IMR-90 (cell line): ENCODE measurements at regions not wholly inside any gene's neighbourhood (a gene's known extent, or its start where the extent isn't known, plus 50 kb on each side); places are given as distances from the start of the nearest gene placed in this dataset.

ENCODE experiments used
- ATAC-seq: fragments of 200-7000 bp; cut with Tn5 transposase; 2 replicates; pipeline ENCODE4 v1.9.1; 2020; ENCODE audit warnings: low read depth, mild to moderate bottlenecking, moderate library complexity
- BruUV-seq: library from RNA; stranded (reverse); fragments of 400-500 nt; replicated peaks from 2 replicates; lab custom pipeline; 2021; lab: Mats Ljungman, UMichigan
- CTCF ChIA-PET: fragments of 300-600 bp; formaldehyde crosslinking; extraction: SDS; loops from one replicate; lab custom pipeline; 2021; ENCODE audit warnings: antibody characterized with exemption; lab: Yijun Ruan, JAX
- POLR2A ChIA-PET: fragments of 300-600 bp; sonication (Branson Sonifier 250); formaldehyde crosslinking; loops from one replicate; lab custom pipeline; 2022; ENCODE audit warnings: antibody characterized with exemption; ENCODE audit not compliant: unreplicated experiment; lab: Charles Lee
- DNase-seq: peaks from one replicate; pipeline ENCODE4 v3.0.0; 2013
- H2AFZ ChIP-seq: replicated peaks from 2 replicates; pipeline ENCODE3; 2013; ENCODE audit warnings: low read length, mild to moderate bottlenecking; ENCODE audit not compliant: poor library complexity
- H2AK5ac ChIP-seq: 2 replicates; pipeline ENCODE4 v1.6.1; 2013; ENCODE audit warnings: low read depth, low read length, inconsistent platforms
- H2AK9ac ChIP-seq: replicated peaks from 2 replicates; pipeline ENCODE3; 2013; ENCODE audit warnings: mild to moderate bottlenecking, low read depth, low read length, moderate library complexity; ENCODE audit not compliant: poor library complexity
- H2BK120ac ChIP-seq: 2 replicates; pipeline ENCODE4 v1.6.1; 2013; ENCODE audit warnings: low read depth, low read length, inconsistent platforms
- H2BK15ac ChIP-seq: 3 replicates; pipeline ENCODE4 v1.6.1; 2013; ENCODE audit warnings: low read depth, low read length, inconsistent platforms
- H2BK20ac ChIP-seq: 2 replicates; pipeline ENCODE4 v1.6.1; 2013; ENCODE audit warnings: low read depth, mild to moderate bottlenecking, inconsistent platforms, low read length, moderate library complexity
- H2BK5ac ChIP-seq: 2 replicates; pipeline ENCODE4 v1.6.1; 2013; ENCODE audit warnings: mild to moderate bottlenecking, low read depth, low read length, inconsistent platforms; ENCODE audit not compliant: poor library complexity, severe bottlenecking
- H3K14ac ChIP-seq: replicated peaks from 2 replicates; pipeline ENCODE4 v1.6.1; 2013; ENCODE audit warnings: low read depth, low read length, inconsistent platforms
- H3K18ac ChIP-seq: 2 replicates; pipeline ENCODE4 v1.6.1; 2013; ENCODE audit warnings: low read depth, low read length, control low read depth
- H3K23ac ChIP-seq: 2 replicates; pipeline ENCODE4 v1.6.1; 2013; ENCODE audit warnings: low read depth, low read length, inconsistent platforms
- H3K27ac ChIP-seq: 2 replicates; pipeline ENCODE4 v1.5.1; 2013; ENCODE audit warnings: mild to moderate bottlenecking, control low read depth, low read length; ENCODE audit not compliant: insufficient read depth
- H3K27me3 ChIP-seq: 2 replicates; pipeline ENCODE4 v1.6.1; 2013; ENCODE audit warnings: low read length; ENCODE audit not compliant: control insufficient read depth, insufficient read depth
- H3K36me3 ChIP-seq: 2 replicates; pipeline ENCODE4 v1.6.1; 2013; ENCODE audit warnings: low read length, mixed read lengths; ENCODE audit not compliant: control insufficient read depth, insufficient read depth
- H3K4ac ChIP-seq: 2 replicates; pipeline ENCODE4 v1.6.1; 2013; ENCODE audit warnings: low read depth, low read length, inconsistent platforms
- H3K4me1 ChIP-seq: 2 replicates; pipeline ENCODE4 v1.6.1; 2013; ENCODE audit warnings: low read length, mixed read lengths; ENCODE audit not compliant: control insufficient read depth, insufficient read depth
- H3K4me2 ChIP-seq: 2 replicates; pipeline ENCODE4 v1.6.1; 2013; ENCODE audit warnings: low read depth, mild to moderate bottlenecking, control low read depth, low read length, moderate library complexity
- H3K4me3 ChIP-seq: 2 replicates; pipeline ENCODE4 v1.5.1; 2013; ENCODE audit warnings: low read depth, mild to moderate bottlenecking, control low read depth, low read length, moderate library complexity; ENCODE audit not compliant: insufficient read depth
- H3K56ac ChIP-seq: 2 replicates; pipeline ENCODE4 v1.6.1; 2013; ENCODE audit warnings: low read length, inconsistent platforms; ENCODE audit not compliant: insufficient read depth; ENCODE audit errors: extremely low read depth
- H3K79me1 ChIP-seq, 2 experiments: 2 replicates each; pipeline ENCODE4 v1.6.1; 2013; ENCODE audit warnings: low read length in 2 of 2, inconsistent platforms in 1 of 2, low read depth in 1 of 2
- H3K9ac ChIP-seq: 2 replicates; pipeline ENCODE4 v1.6.1; 2013; ENCODE audit warnings: low read depth, low read length, control low read depth
- H3K9me1 ChIP-seq: 2 replicates; pipeline ENCODE4 v1.6.1; 2013; ENCODE audit warnings: low read length, inconsistent platforms; ENCODE audit not compliant: insufficient read depth
- H3K9me3 ChIP-seq: 2 replicates; pipeline ENCODE4 v1.6.1; 2013; ENCODE audit warnings: low read length; ENCODE audit not compliant: control insufficient read depth, insufficient read depth
- H4K20me1 ChIP-seq: 2 replicates; pipeline ENCODE4 v1.6.1; 2013; ENCODE audit warnings: low read length, inconsistent platforms; ENCODE audit not compliant: insufficient read depth
- H4K5ac ChIP-seq: 2 replicates; pipeline ENCODE4 v1.6.1; 2013; ENCODE audit warnings: mild to moderate bottlenecking, low read depth, low read length, control low read depth
- H4K8ac ChIP-seq, 2 experiments: 2 replicates each; pipeline ENCODE4 v1.6.1; 2013; ENCODE audit warnings: low read depth in 2 of 2, low read length in 2 of 2, control low read depth in 1 of 2, inconsistent platforms in 1 of 2
- H4K91ac ChIP-seq: 2 replicates; pipeline ENCODE4 v1.6.1; 2013; ENCODE audit warnings: low read depth, low read length, inconsistent platforms; ENCODE audit not compliant: insufficient read depth
- BHLHE40 ChIP-seq: fragments of 150-350 bp; IDR thresholded peaks from 2 replicates; pipeline ENCODE4 v1.6.1; 2016; ENCODE audit warnings: mild to moderate bottlenecking, low read depth, low read length
- CEBPB ChIP-seq: IDR thresholded peaks from 2 replicates; pipeline ENCODE4 v1.6.1; 2012; ENCODE audit warnings: low read depth, low read length, improper control_type of control experiment
- CHD1 ChIP-seq: IDR thresholded peaks from 2 replicates; pipeline ENCODE4 v1.6.1; 2012; ENCODE audit warnings: low read depth, low read length, improper control_type of control experiment
- CTCF ChIP-seq: conservative IDR thresholded peaks from 2 replicates; pipeline ENCODE4 v1.5.1; 2012; ENCODE audit warnings: mild to moderate bottlenecking, low read depth, low read length, improper control_type of control experiment
- ELK1 ChIP-seq: fragments of 150-350 bp; IDR thresholded peaks from 2 replicates; pipeline ENCODE4 v1.6.1; 2016; ENCODE audit warnings: low read depth, mild to moderate bottlenecking, low read length, moderate library complexity, borderline replicate concordance
- FOS ChIP-seq: fragments of 150-350 bp; IDR thresholded peaks from 2 replicates; pipeline ENCODE4 v1.6.1; 2016; ENCODE audit warnings: low read depth, low read length
- MAFK ChIP-seq: IDR thresholded peaks from 2 replicates; pipeline ENCODE4 v1.6.1; 2012; ENCODE audit warnings: low read depth, low read length, improper control_type of control experiment
- MAZ ChIP-seq: IDR thresholded peaks from 2 replicates; pipeline ENCODE4 v1.6.1; 2012; ENCODE audit warnings: low read depth, mild to moderate bottlenecking, low read length, improper control_type of control experiment, moderate library complexity, borderline replicate concordance
- MXI1 ChIP-seq: IDR thresholded peaks from 2 replicates; pipeline ENCODE4 v1.6.1; 2012; ENCODE audit warnings: low read depth, mild to moderate bottlenecking, low read length, moderate library complexity, borderline replicate concordance
- NFE2L2 ChIP-seq: fragments of 150-350 bp; IDR thresholded peaks from 2 replicates; pipeline ENCODE4 v1.6.1; 2016; ENCODE audit warnings: low read depth, mild to moderate bottlenecking, low read length
- POLR2A ChIP-seq: IDR thresholded peaks from 2 replicates; pipeline ENCODE4 v1.6.1; 2012; ENCODE audit warnings: mild to moderate bottlenecking, low read depth, low read length
- RAD21 ChIP-seq: IDR thresholded peaks from 2 replicates; pipeline ENCODE4 v1.6.1; 2012; ENCODE audit warnings: low read length, improper control_type of control experiment
- RCOR1 ChIP-seq: IDR thresholded peaks from 2 replicates; pipeline ENCODE4 v1.6.1; 2012; ENCODE audit warnings: mild to moderate bottlenecking, low read length, improper control_type of control experiment; ENCODE audit not compliant: insufficient replicate concordance
- RFX5 ChIP-seq: IDR thresholded peaks from 2 replicates; pipeline ENCODE4 v1.8.0; 2012; ENCODE audit warnings: low read depth, mild to moderate bottlenecking, low read length, moderate library complexity
- SMC3 ChIP-seq: fragments of 150-350 bp; IDR thresholded peaks from 2 replicates; pipeline ENCODE4 v1.6.1; 2016; ENCODE audit warnings: low read depth, mild to moderate bottlenecking, antibody characterized with exemption, low read length, moderate library complexity
- USF2 ChIP-seq: fragments of 150-350 bp; IDR thresholded peaks from 2 replicates; pipeline ENCODE4 v1.6.1; 2017; ENCODE audit warnings: mild to moderate bottlenecking, antibody characterized with exemption, low read length, low read depth
- WGBS, 2 experiments: methylation state at CpG; one replicate each; pipeline versions ENCODE4 v1.1.5 to v1.1.7; 2013; ENCODE audit warnings: missing lambda C conversion rate in 2 of 2; ENCODE audit not compliant: insufficient read length in 1 of 2; ENCODE audit errors: extremely low coverage in 2 of 2; 5-methylcytosine and 5-hydroxymethylcytosine counted together
- dilution Hi-C: fragments of 300-500 bp; cut with HindIII; formaldehyde crosslinking; loops from one replicate; pipeline ENCODE4 v1.14.3; 2018; ENCODE audit warnings: low sequenced_read_pairs; ENCODE audit not compliant: unreplicated experiment
- in situ Hi-C: fragments of 300-500 bp; cut with MboI; formaldehyde crosslinking; loops from 3 replicates; pipeline ENCODE4 v1.14.3; 2019; ENCODE audit warnings: low sequenced_read_pairs, inconsistent platforms, mixed read lengths
- intact Hi-C: fragments of 100-400 bp; cut with micrococcal nuclease; formaldehyde crosslinking; loops from 2 replicates; pipeline ENCODE4 v1.10.0; 2022

- no peak overlapping the region for H3K4me2 ChIP-seq
- H4K91ac ChIP-seq: no peak overlapping the region
- ChIA-PET CTCF (no interaction called here), POLR2A (no interaction called here)
- H3K9ac ChIP-seq: no peak overlapping the region
- no TSS peak for BruUV-seq
- H2BK15ac ChIP-seq: no peak overlapping the region
- H2AK5ac ChIP-seq: no peak overlapping the region
- no CpG with 5 or more reads among the region's 8 CpGs for WGBS, 2 experiments
- H4K8ac ChIP-seq: no peak overlapping the region
- no peak overlapping the region for H4K5ac ChIP-seq
- in situ Hi-C loops: no loop called here
- no peak for ATAC-seq
- H3K9me1 ChIP-seq: no peaks in the 10 kb centered on the region
- H3K79me1 ChIP-seq: no peaks in the 10 kb centered on the region
- no peaks in the 10 kb centered on the region for H3K36me3 ChIP-seq
- dilution Hi-C loops: no loop called here
- H2AK9ac ChIP-seq: no peak overlapping the region
- no peak overlapping the region for H3K4ac ChIP-seq
- intact Hi-C loops: no loop called here
- H3K4me1 ChIP-seq: no peaks in the 10 kb centered on the region
- no peak overlapping the region for H3K27ac ChIP-seq
- H3K27me3 ChIP-seq: no peaks in the 10 kb centered on the region
- no peak overlapping the region for H2BK5ac ChIP-seq
- H2AFZ ChIP-seq: no peak overlapping the region
- H3K14ac ChIP-seq: no peak overlapping the region
- peaks cover 62% of the 10 kb centered on the region for H3K9me3 ChIP-seq
- no peak overlapping the region for H2BK120ac ChIP-seq
- no peak overlapping the region for H3K4me3 ChIP-seq
- no peak overlapping the region for H2BK20ac ChIP-seq
- TF ChIP-seq FOS (no peak), SMC3 (no peak), RCOR1 (no peak), MAFK (no peak), RFX5 (no peak), NFE2L2 (no peak), RAD21 (no peak), ELK1 (no peak), POLR2A (no peak), BHLHE40 (no peak), MXI1 (no peak), CHD1 (no peak), CEBPB (no peak), USF2 (no peak), MAZ (no peak), CTCF (no peak)
- H3K18ac ChIP-seq: no peak overlapping the region
- DNase-seq: no peak
- no peak overlapping the region for H3K23ac ChIP-seq
- H3K56ac ChIP-seq: no peak overlapping the region
- no peaks in the 10 kb centered on the region for H4K20me1 ChIP-seq
Observed at GRCh38 chr10:131648386-131649020, 252.3 kb upstream of the PPP2R2D start.
